ENCODE measurements at regions not wholly inside any gene's neighbourhood (a gene's known extent, or its start where the extent isn't known, plus 50 kb on each side); places are given as distances from the start of the nearest gene placed in this dataset.

- TF ChIP-seq CTCF (IDR thresholded peaks at IDR 0.05) (no peak), HMGXB4 (CRISPR knock-in tag; IDR thresholded peaks at IDR 0.05; ENCODE audit: borderline replicate concordance) (no peak), REST (IDR thresholded peaks at IDR 0.05) (no peak)
These were observed 69.8 kb upstream of the RPH3AL start for GRCh38 chr17:422196-422930.
